ENCODE measurements at regions not wholly inside any gene's neighbourhood (a gene's known extent, or its start where the extent isn't known, plus 50 kb on each side); places are given as distances from the start of the nearest gene placed in this dataset.

GRCh38 chr1:239843541-239843940 is 248.1 kb upstream of the FMN2 start:
- H3K9me3 ChIP-seq = no peaks in the 10 kb centered on the region

GRCh38 chr1:239844833-239845232 is 246.8 kb upstream of the FMN2 start:
- Histone ChIP-seq H3K36me3 (no peaks in the 10 kb centered on the region), H3K27ac (no peak overlapping the region), H3K9me3 (no peaks in the 10 kb centered on the region), H3K4me3 (no peak overlapping the region), H3K27me3 (no peaks in the 10 kb centered on the region), H3K4me1 (no peaks in the 10 kb centered on the region)
- no peak for DNase-seq (ENCODE audit: extremely low spot score in 2 of 2)
- intact Hi-C loops (cut with DNase I) = no loop called here
- TF ChIP-seq POLR2A (IDR thresholded peaks at IDR 0.05) = no peak
- TF ChIP-seq CTCF (IDR thresholded peaks at IDR 0.05) = no peak
- TF ChIP-seq POLR2AphosphoS5 (IDR thresholded peaks at IDR 0.05; ENCODE audit: insufficient read depth in 1 of 2, low read depth in 1 of 2) = no peak

More at GRCh38 chr1:239843541-239843940, 248.1 kb upstream of the FMN2 start:
- no peaks in the 10 kb centered on the region for H3K4me1 ChIP-seq
- DNase-seq (ENCODE audit: extremely low spot score in 2 of 2) = no peak
- H3K27me3 ChIP-seq = no peaks in the 10 kb centered on the region
- no peak overlapping the region for H3K4me3 ChIP-seq
- no peaks in the 10 kb centered on the region for H3K36me3 ChIP-seq
- no peak overlapping the region for H3K27ac ChIP-seq
- intact Hi-C loops (cut with DNase I) = no loop called here
- no peak for TF ChIP-seq POLR2A (IDR thresholded peaks at IDR 0.05)
- TF ChIP-seq CTCF (IDR thresholded peaks at IDR 0.05) = no peak
- no peak for TF ChIP-seq POLR2AphosphoS5 (IDR thresholded peaks at IDR 0.05; ENCODE audit: insufficient read depth in 1 of 2, low read depth in 1 of 2)

GRCh38 chr1:239854922-239855321 is 236.8 kb upstream of the FMN2 start:
- no peak for DNase-seq (ENCODE audit: extremely low spot score in 2 of 2)
- Histone ChIP-seq H3K4me3 (no peak overlapping the region), H3K9me3 (no peaks in the 10 kb centered on the region), H3K36me3 (no peaks in the 10 kb centered on the region), H3K27me3 (no peaks in the 10 kb centered on the region), H3K4me1 (no peaks in the 10 kb centered on the region), H3K27ac (no peak overlapping the region)
- no peak for TF ChIP-seq POLR2AphosphoS5 (IDR thresholded peaks at IDR 0.05; ENCODE audit: insufficient read depth in 1 of 2, low read depth in 1 of 2)
- no peak for TF ChIP-seq POLR2A (IDR thresholded peaks at IDR 0.05)
- no peak for TF ChIP-seq CTCF (IDR thresholded peaks at IDR 0.05)
- intact Hi-C loops (cut with DNase I) = no loop called here

GRCh38 chr1:239856067-239856466 is 235.6 kb upstream of the FMN2 start:
- DNase-seq (ENCODE audit: extremely low spot score in 2 of 2) = no peak
- no peak overlapping the region for H3K4me3 ChIP-seq
- H3K4me1 ChIP-seq = no peaks in the 10 kb centered on the region
- no peaks in the 10 kb centered on the region for H3K27me3 ChIP-seq
- TF ChIP-seq POLR2A (IDR thresholded peaks at IDR 0.05) = no peak
- TF ChIP-seq CTCF (IDR thresholded peaks at IDR 0.05) = no peak
- no peak for TF ChIP-seq POLR2AphosphoS5 (IDR thresholded peaks at IDR 0.05; ENCODE audit: insufficient read depth in 1 of 2, low read depth in 1 of 2)
- H3K27ac ChIP-seq = no peak overlapping the region
- intact Hi-C loops (cut with DNase I) = no loop called here
- H3K9me3 ChIP-seq = no peaks in the 10 kb centered on the region
- no peaks in the 10 kb centered on the region for H3K36me3 ChIP-seq

- Histone ChIP-seq H3K9me3 (no peaks in the 10 kb centered on the region), H3K36me3 (no peaks in the 10 kb centered on the region), H3K27me3 (no peaks in the 10 kb centered on the region), H3K27ac (no peak overlapping the region), H3K4me3 (no peak overlapping the region), H3K4me1 (no peaks in the 10 kb centered on the region)
- TF ChIP-seq POLR2A (IDR thresholded peaks at IDR 0.05) = no peak
- no peak for TF ChIP-seq CTCF (IDR thresholded peaks at IDR 0.05)
- TF ChIP-seq POLR2AphosphoS5 (IDR thresholded peaks at IDR 0.05; ENCODE audit: insufficient read depth in 1 of 2, low read depth in 1 of 2) = no peak
- intact Hi-C loops (cut with DNase I) = no loop called here
- no peak for DNase-seq (ENCODE audit: extremely low spot score in 2 of 2)
Measured at GRCh38 chr1:239856924-239857323, 234.8 kb upstream of the FMN2 start.

Measured in vagina (tissue), 2 donors.